GM12874 (cell line): ENCODE measurements at regions not wholly inside any gene's neighbourhood (a gene's known extent, or its start where the extent isn't known, plus 50 kb on each side); places are given as distances from the start of the nearest gene placed in this dataset.

Experiments used
- TF ChIP-seq, protein P1 (sequence below): IDR thresholded peaks from 2 replicates; pipeline ENCODE4 v1.5.1; 2011; ENCODE audit warnings: low read depth, mild to moderate bottlenecking, control low read depth, low read length, moderate library complexity; ENCODE audit not compliant: insufficient read depth

DNA sequence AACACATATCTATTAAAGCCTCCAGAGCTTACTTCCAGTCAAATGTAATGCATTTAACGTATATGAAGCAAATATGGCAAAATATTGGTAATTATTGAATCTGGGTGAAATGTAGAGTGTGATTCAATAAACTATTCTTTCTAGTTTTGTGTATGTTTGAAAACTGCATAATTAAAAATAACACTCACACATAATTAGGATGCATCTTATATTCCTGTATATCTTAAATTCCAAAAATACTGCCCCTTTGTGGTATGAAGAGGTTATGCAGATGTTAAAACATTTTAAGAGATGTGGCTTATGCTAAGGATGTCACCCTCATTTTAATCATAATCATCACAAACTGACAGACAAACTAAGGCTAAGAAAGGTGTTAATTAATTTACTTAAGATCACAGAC, 182.9 kb downstream of the COX18 start:
- TF ChIP-seq, protein P1, sequence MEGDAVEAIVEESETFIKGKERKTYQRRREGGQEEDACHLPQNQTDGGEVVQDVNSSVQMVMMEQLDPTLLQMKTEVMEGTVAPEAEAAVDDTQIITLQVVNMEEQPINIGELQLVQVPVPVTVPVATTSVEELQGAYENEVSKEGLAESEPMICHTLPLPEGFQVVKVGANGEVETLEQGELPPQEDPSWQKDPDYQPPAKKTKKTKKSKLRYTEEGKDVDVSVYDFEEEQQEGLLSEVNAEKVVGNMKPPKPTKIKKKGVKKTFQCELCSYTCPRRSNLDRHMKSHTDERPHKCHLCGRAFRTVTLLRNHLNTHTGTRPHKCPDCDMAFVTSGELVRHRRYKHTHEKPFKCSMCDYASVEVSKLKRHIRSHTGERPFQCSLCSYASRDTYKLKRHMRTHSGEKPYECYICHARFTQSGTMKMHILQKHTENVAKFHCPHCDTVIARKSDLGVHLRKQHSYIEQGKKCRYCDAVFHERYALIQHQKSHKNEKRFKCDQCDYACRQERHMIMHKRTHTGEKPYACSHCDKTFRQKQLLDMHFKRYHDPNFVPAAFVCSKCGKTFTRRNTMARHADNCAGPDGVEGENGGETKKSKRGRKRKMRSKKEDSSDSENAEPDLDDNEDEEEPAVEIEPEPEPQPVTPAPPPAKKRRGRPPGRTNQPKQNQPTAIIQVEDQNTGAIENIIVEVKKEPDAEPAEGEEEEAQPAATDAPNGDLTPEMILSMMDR: no peak

DNA sequence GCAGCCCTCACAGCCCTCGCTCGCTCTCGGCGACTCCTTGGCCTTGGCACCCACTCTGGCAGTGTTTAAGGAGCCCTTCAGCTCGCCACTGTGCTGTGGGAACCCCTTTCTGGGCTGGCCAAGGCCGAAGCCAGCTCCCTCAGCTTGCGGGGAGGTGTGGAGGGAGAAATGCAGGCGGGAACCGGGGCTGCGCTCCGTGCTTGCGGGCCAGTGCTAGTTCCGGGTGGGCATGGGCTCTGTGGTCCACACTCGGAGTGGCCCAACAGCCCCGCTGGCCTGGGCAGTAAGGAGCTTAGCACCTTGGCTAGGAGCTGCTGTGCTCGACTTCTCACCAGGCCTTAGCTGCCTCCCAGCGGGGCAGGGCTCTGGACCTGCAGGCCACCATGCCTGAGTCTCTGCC, 192.6 kb downstream of the COX18 start:
- TF ChIP-seq, protein P1: no peak

DNA sequence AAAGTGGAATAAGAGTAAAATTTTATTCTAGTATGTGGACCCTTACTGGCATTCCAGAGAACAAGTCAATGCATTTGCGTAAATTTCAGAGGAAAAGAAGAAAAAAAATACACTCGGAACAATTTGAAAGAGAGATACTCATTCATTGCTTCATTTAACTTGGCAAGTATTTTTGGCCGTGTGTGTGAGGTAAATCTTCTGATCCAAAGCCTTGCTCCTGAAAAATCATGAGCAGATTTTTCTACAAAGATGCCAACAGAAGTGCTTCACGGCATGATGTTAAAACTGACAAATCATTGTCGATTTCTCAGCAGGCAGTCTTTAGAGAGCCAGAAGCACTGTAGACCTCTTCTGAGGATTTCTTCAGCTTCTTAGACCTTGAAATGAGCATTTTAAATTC, 194.0 kb downstream of the COX18 start:
- TF ChIP-seq, protein P1: no peak

DNA sequence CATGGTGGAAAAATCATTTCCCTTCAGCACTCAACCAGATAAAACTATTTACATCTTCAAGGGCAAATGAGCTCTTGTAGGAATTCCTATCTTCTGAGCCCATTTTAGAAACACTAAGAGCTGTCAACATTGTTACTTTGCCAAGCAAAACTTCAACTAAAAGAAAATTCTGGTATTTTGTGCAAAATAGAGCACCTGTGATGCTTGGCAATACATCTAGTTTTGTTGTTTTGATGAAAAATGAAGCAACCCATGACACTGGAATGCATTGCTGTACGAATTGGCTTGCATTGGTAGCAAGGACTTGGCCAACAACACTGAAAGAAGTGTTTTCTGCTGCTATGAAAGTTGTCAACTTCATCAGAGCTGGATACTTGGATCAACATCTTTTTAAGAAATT, 194.4 kb downstream of the COX18 start:
- TF ChIP-seq, protein P1: no peak

DNA sequence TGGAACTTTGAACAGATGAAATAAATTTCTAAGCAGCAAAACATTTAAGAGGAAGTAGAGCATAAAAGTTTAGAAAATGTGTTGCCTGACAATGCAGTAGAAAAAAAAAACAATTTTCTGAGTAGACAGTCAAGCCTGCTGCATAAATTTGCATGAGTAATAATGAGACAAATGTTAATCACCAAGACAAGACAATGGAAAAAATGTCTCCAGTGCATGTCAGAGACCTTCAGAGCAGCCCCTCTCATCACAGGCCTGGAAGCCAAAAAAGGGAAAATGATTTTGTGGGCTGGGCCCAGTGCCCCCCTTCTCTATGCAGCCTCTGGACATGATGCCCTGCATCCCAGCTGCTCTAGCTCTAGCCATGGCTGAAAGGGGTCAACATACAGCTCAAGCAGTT, 204.6 kb downstream of the COX18 start:
- TF ChIP-seq, protein P1: no peak

DNA sequence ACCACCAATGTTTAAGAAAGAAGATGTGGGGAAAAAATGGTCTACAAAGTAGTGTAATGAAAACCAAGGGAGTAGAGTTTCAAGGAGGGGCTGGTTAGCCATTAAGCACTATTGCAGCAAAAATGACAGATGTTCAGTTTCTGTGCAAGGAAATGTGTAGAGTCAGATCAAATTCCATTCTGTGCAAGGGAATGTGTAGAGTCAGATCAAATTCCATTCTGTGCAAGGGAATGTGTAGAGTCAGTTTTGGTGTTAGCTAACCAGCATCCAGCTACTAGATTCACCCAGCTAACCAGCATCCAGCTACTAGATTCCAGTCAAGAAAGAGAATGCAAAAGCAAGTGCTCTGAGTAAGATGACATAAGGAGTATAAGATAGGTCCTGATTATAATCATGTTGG, 208.8 kb downstream of the COX18 start:
- TF ChIP-seq, protein P1: no peak

DNA sequence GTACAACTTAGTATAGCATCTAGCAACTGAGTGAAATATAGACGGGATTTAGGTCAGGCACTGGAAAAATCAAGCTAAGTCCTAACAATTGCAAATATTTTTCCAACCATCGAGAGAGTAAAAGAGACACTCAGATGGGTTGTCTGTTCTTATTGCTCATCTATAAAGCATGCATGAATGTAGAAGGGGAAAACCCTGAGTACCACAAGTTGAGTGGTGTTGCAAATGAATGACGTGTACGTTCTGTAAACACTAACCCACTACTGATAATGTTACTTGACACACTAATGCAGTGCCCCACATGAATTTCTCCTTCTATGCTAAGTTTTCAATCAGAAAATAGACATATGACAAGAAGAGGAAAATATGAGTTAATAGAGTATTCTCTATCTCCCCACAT, 211.2 kb downstream of the COX18 start:
- TF ChIP-seq, protein P1: no peak

DNA sequence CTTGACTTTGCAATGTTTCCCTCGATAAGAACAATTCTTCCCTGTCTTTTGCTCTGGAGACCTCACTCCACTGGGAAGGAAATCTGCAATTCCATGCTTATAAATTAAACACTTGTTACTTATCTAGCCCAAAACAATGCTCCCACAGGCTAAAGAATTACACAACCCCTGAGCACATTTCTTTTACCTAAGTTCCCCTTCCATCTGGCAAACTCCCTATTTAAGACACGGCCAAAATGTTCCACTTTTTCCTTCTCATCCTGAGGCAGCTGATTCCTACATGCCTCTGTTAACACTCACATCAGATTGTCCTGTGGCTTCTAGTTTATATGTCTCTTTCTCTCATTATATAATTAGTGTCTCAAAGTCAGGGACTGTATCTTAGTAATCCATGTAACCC, 211.7 kb downstream of the COX18 start:
- TF ChIP-seq, protein P1: no peak
